Stomach (tissue), 8 donors: ENCODE measurements at regions not wholly inside any gene's neighbourhood (a gene's known extent, or its start where the extent isn't known, plus 50 kb on each side); places are given as distances from the start of the nearest gene placed in this dataset.

Experiments used
- DNase-seq, 2 donors: peaks; one replicate each; pipeline versions ENCODE4 v3.0.0 to v3.0.0-alpha.2; 2013 to 2019
- H3K27ac ChIP-seq, 5 donors: fragments of 200-600 bp in 4 of 5; sonication (generic) in 4 of 5; one replicate each; pipeline ENCODE4 v1.5.1; 2013 to 2019; ENCODE audit warnings: mild to moderate bottlenecking in 1 of 5, moderate library complexity in 1 of 5
- H3K27me3 ChIP-seq, 3 donors: fragments of 200-600 bp; sonication (generic); one replicate each; pipeline ENCODE4 v1.5.1; 2017 to 2019; ENCODE audit warnings: mixed run types in 1 of 3
- H3K36me3 ChIP-seq, 4 donors: fragments of 200-600 bp; sonication (generic); 1 replicate in 3 of 4; 2 replicates in 1 of 4; pipeline ENCODE4 v1.5.1; 2016 to 2019
- H3K4me1 ChIP-seq, 4 donors: fragments of 200-600 bp; sonication (generic); one replicate each; pipeline ENCODE4 v1.5.1; 2016 to 2019
- H3K4me3 ChIP-seq, 4 donors: fragments of 200-600 bp; sonication (generic) in 3 of 4; one replicate each; pipeline ENCODE4 v1.5.1; 2016 to 2019; ENCODE audit warnings: mild to moderate bottlenecking in 1 of 4
- H3K9me3 ChIP-seq, 4 donors: fragments of 200-600 bp; sonication (generic); one replicate each; pipeline ENCODE4 v1.5.1; 2016 to 2019
- EP300 ChIP-seq: sonication (generic); formaldehyde crosslinking; IDR thresholded peaks from one replicate; pipeline ENCODE4 v1.6.1; 2017; ENCODE audit warnings: antibody characterized with exemption
- POLR2A ChIP-seq, 4 donors: fragments of 450-650 bp; IDR thresholded peaks; one replicate each; pipeline ENCODE4 v1.6.1; 2016; ENCODE audit warnings: antibody characterized with exemption in 4 of 4, control low read depth in 2 of 4, mild to moderate bottlenecking in 1 of 4, moderate library complexity in 1 of 4
- POLR2AphosphoS5 ChIP-seq, 3 donors: sonication (generic); formaldehyde crosslinking; IDR thresholded peaks; one replicate each; pipeline ENCODE4 v1.6.1; 2016; ENCODE audit warnings: antibody characterized with exemption in 3 of 3
- WGBS, 5 donors: extraction: QIAGEN DNeasy Blood & Tissue Kit in 3 of 5; methylation state at CpG; one replicate each; pipeline versions ENCODE4 v1.1.5 to v1.1.7; 2013 to 2018; 5-methylcytosine and 5-hydroxymethylcytosine counted together
- intact Hi-C: fragments of 100-400 bp; cut with DNase I; formaldehyde crosslinking; loops from one replicate; pipeline ENCODE4 v1.15.1; 2023; ENCODE audit warnings: low total_unique reads
- TF ChIP-seq, protein P1 (sequence below), 7 experiments: fragments of 450-650 bp in 4 of 7; fragments of 200-600 bp in 3 of 7; sonication (generic) in 3 of 7; IDR thresholded peaks; one replicate each; pipeline ENCODE4 v1.5.1; 2016 to 2019; ENCODE audit warnings: antibody characterized with exemption in 7 of 7, control low read depth in 2 of 7, mild to moderate bottlenecking in 1 of 7
- donor health status: healthy with polysubstance abuse.
- donor health status: Bipolar disorder and iron deficiency.
- donor health status: healthy.

DNA sequence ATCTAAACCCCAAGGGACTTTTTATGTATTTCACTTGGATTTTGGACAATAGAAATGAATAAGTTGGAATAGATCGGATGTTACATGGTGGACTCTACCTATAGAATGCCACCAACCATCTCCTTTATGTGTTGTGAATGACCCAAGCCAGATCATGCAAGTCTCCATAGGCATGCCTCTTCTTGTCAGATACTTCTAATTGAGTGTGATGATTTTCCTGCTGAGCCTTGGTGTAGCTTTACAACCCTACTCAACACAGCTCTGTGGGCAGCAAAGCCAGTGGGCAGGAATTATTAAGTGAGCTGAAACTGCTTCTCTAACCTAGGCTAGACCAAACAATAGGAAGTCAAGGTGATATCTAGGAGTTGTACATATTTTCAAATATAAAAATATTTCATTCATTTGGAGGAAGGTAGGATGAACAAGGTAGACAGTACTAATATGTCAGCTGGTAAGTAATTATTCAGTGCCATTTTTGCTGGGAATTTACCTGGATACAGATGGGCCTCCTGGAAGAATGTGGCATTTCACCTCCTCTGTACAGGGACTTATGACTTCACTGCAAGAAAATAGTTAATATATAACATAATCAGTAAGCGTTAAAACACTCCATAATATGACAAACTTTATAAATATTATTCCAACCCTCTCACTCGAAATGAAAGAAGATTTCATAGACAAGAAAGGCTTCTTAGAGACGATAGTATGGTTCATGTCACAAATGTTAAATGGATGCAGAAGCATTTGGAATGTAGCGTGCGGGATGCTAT lies 298.0 kb upstream of the FAT1 start:
- no peak overlapping the region for H3K27ac ChIP-seq
- intact Hi-C loops: no loop called here
- 63 to 78% (median 72%) methylated on average over 6 of the region's 6 CpGs for WGBS, 5 donors
- no peaks in the 10 kb centered on the region for H3K27me3 ChIP-seq
- no peak for DNase-seq
- TF ChIP-seq, protein P1, sequence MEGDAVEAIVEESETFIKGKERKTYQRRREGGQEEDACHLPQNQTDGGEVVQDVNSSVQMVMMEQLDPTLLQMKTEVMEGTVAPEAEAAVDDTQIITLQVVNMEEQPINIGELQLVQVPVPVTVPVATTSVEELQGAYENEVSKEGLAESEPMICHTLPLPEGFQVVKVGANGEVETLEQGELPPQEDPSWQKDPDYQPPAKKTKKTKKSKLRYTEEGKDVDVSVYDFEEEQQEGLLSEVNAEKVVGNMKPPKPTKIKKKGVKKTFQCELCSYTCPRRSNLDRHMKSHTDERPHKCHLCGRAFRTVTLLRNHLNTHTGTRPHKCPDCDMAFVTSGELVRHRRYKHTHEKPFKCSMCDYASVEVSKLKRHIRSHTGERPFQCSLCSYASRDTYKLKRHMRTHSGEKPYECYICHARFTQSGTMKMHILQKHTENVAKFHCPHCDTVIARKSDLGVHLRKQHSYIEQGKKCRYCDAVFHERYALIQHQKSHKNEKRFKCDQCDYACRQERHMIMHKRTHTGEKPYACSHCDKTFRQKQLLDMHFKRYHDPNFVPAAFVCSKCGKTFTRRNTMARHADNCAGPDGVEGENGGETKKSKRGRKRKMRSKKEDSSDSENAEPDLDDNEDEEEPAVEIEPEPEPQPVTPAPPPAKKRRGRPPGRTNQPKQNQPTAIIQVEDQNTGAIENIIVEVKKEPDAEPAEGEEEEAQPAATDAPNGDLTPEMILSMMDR (IDR thresholded peaks at IDR 0.05): no peak
- TF ChIP-seq POLR2AphosphoS5 (IDR thresholded peaks at IDR 0.05) (no peak), POLR2A (IDR thresholded peaks at IDR 0.05) (no peak), EP300 (no peak)
- H3K36me3 ChIP-seq: no peaks in the 10 kb centered on the region
- peaks cover 0 to 4% (median 0%) of the 10 kb centered on the region in 4 donors for H3K9me3 ChIP-seq
- no peak overlapping the region for H3K4me3 ChIP-seq
- no peaks in the 10 kb centered on the region for H3K4me1 ChIP-seq

DNA sequence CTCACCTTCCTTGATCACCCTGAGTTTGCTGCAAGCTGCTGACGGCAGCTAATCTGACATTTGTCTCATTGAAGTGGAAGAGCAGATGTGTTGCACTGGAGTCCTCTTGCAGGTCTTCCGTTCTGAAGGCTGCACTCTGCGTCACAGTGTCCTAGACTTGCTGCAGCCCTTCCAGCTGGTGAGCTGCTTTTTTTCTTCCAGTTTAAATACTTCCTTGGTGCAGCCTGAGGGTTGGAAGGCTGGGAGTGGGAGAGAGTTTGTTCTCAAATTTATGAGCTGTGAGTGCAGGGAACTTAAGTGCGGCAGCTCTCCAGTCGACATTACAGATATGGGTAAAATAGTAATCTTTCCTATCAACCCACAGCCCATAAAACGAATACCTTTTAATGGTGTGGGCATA lies 303.6 kb upstream of the FAT1 start:
- no peak overlapping the region for H3K4me3 ChIP-seq
- no peak overlapping the region for H3K27ac ChIP-seq
- peak in 1 of 2 donors; percentile 38 for DNase-seq
- TF ChIP-seq POLR2A (IDR thresholded peaks at IDR 0.05) (no peak), EP300 (no peak), POLR2AphosphoS5 (IDR thresholded peaks at IDR 0.05) (no peak)
- TF ChIP-seq, protein P1 (IDR thresholded peaks at IDR 0.05): no peak
- no peaks in the 10 kb centered on the region for H3K36me3 ChIP-seq
- peaks cover 0 to 4% (median 0%) of the 10 kb centered on the region in 4 donors for H3K9me3 ChIP-seq
- no peaks in the 10 kb centered on the region for H3K4me1 ChIP-seq
- intact Hi-C loops: no loop called here
- no peaks in the 10 kb centered on the region for H3K27me3 ChIP-seq
- 44 to 63% (median 62%) methylated on average over 6 of the region's 6 CpGs for WGBS, 5 donors

DNA sequence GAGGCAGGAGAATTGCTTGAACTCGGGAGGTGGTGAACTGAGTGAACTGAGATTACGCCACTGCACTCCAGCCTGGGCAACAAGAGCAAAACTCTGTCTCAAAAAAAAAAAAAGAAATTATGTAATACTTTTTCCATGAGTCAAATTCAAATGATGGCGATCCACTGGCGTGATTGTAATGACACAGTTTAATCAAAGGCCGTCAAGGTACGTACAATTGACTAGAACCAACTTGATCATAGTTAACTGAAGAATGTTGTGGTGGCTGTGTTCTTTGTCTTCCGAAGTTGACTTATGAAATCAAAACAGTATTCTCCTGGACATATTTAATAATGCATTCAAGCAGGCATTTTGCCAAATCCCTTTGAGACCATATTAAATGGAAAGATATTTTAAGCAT lies 318.6 kb upstream of the FAT1 start:
- Histone ChIP-seq H3K27me3 (no peaks in the 10 kb centered on the region), H3K9me3 (no peaks in the 10 kb centered on the region), H3K27ac (no peak overlapping the region), H3K36me3 (no peaks in the 10 kb centered on the region), H3K4me3 (no peak overlapping the region), H3K4me1 (no peaks in the 10 kb centered on the region)
- intact Hi-C loops: no loop called here
- no peak for DNase-seq
- TF ChIP-seq, protein P1 (IDR thresholded peaks at IDR 0.05): no peak
- TF ChIP-seq POLR2A (IDR thresholded peaks at IDR 0.05) (no peak), POLR2AphosphoS5 (IDR thresholded peaks at IDR 0.05) (no peak), EP300 (no peak)
- WGBS, 5 donors: 88 to 94% (median 91%) methylated on average over 7 of the region's 7 CpGs

GRCh38 chr4:187046471-187046870 lies 322.8 kb upstream of the FAT1 start:
- Histone ChIP-seq H3K4me3 (no peak overlapping the region), H3K36me3 (no peaks in the 10 kb centered on the region), H3K27me3 (no peaks in the 10 kb centered on the region), H3K4me1 (no peaks in the 10 kb centered on the region), H3K27ac (no peak overlapping the region), H3K9me3 (no peaks in the 10 kb centered on the region)
- intact Hi-C loops: no loop called here
- WGBS, 5 donors: 75 to 85% (median 82%) methylated on average over 4 of the region's 4 CpGs
- DNase-seq: no peak
- TF ChIP-seq, protein P1 (IDR thresholded peaks at IDR 0.05): no peak
- no peak for TF ChIP-seq POLR2A (IDR thresholded peaks at IDR 0.05)
- TF ChIP-seq EP300: no peak
- no peak for TF ChIP-seq POLR2AphosphoS5 (IDR thresholded peaks at IDR 0.05)
